HCT116 (cell line): ENCODE measurements at regions not wholly inside any gene's neighbourhood (a gene's known extent, or its start where the extent isn't known, plus 50 kb on each side); places are given as distances from the start of the nearest gene placed in this dataset.

ENCODE experiments used
- ATAC-seq: fragments of 200-7000 bp; cut with Tn5 transposase; 2 replicates; pipeline ENCODE4 v1.9.1; 2020; ENCODE audit warnings: mild to moderate bottlenecking, moderate library complexity
- BruUV-seq: library from RNA; stranded (reverse); fragments of 400-500 nt; replicated peaks from 2 replicates; lab custom pipeline; 2021; lab: Mats Ljungman, UMichigan
- CTCF ChIA-PET: fragments of 300-600 bp; sonication (Branson Sonifier 250); formaldehyde crosslinking; loops from one replicate; lab custom pipeline; 2021; ENCODE audit warnings: antibody characterized with exemption; lab: Charles Lee
- POLR2A ChIA-PET: fragments of 300-600, 350-600 bp; sonication (Branson Sonifier 250); formaldehyde crosslinking; loops from one replicate; lab custom pipeline; 2021; ENCODE audit warnings: antibody characterized with exemption; lab: Charles Lee
- RAD21 ChIA-PET, 2 experiments: fragments of 300-600 bp; sonication (Branson Sonifier 250); formaldehyde crosslinking; loops; one replicate each; lab custom pipeline; 2023; ENCODE audit warnings: low total read pairs in 2 of 2; ENCODE audit not compliant: uncharacterized antibody in 2 of 2, unreplicated experiment in 2 of 2, low non-redundant PET in 1 of 2; lab: Charles Lee
- DNase-seq: peaks from one replicate; pipeline ENCODE4 v3.0.0-alpha.2; 2010; ENCODE audit warnings: low read depth, low spot score
- H2AFZ ChIP-seq: fragments of 200-600 bp; shearing (Covaris generic), sonication (generic); 2 replicates; pipeline ENCODE4 v1.6.1; 2017; ENCODE audit warnings: low read depth, mixed run types, mixed read lengths, antibody characterized with exemption, low read length; ENCODE audit not compliant: poor library complexity, severe bottlenecking
- H3K27ac ChIP-seq: 2 replicates; pipeline ENCODE4 v1.5.1; 2012; ENCODE audit warnings: low read depth, low read length
- H3K27me3 ChIP-seq: fragments of 200-600 bp; sonication (generic); 2 replicates; pipeline ENCODE4 v1.6.1; 2016; ENCODE audit warnings: mixed run types, low read length, mixed read lengths; ENCODE audit not compliant: insufficient read depth
- H3K36me3 ChIP-seq, 2 experiments: fragments of 200-500 bp in 1 of 2; fragments of 200-600 bp in 1 of 2; sonication (Bioruptor generic) in 1 of 2; sonication (generic) in 1 of 2; 2 replicates each; pipeline versions ENCODE4 v1.5.1 to v1.6.1; 2014 to 2016; ENCODE audit warnings: low read length in 2 of 2, inconsistent platforms in 1 of 2, mixed read lengths in 1 of 2, mixed run types in 1 of 2; ENCODE audit not compliant: insufficient read depth in 2 of 2, control insufficient read depth in 1 of 2
- H3K4me1 ChIP-seq, 2 experiments: fragments of 200-600 bp in 1 of 2; sonication (generic) in 1 of 2; 2 replicates each; pipeline versions ENCODE4 v1.5.1 to v1.6.1; 2012 to 2017; ENCODE audit warnings: low read length in 2 of 2, inconsistent platforms in 1 of 2, mild to moderate bottlenecking in 1 of 2, mixed read lengths in 1 of 2, mixed run types in 1 of 2, moderate library complexity in 1 of 2; ENCODE audit not compliant: insufficient read depth in 2 of 2, control insufficient read depth in 1 of 2
- H3K4me2 ChIP-seq: fragments of 200-600 bp; sonication (generic); 2 replicates; pipeline ENCODE4 v1.6.1; 2017; ENCODE audit warnings: mixed run types, low read length, mixed read lengths
- H3K4me3 ChIP-seq, 2 experiments: fragments of 200-600 bp in 1 of 2; sonication (generic) in 1 of 2; replicated peaks in 1 of 2; 2 replicates each; pipeline ENCODE4 v1.5.1; 2011 to 2016; ENCODE audit warnings: low read length in 2 of 2, control low read depth in 1 of 2, low read depth in 1 of 2, mild to moderate bottlenecking in 1 of 2, mixed read lengths in 1 of 2, mixed run types in 1 of 2
- H3K79me2 ChIP-seq: fragments of 200-600 bp; sonication (generic); 2 replicates; pipeline ENCODE4 v1.6.1; 2017; ENCODE audit warnings: mild to moderate bottlenecking, mixed run types, low read length, moderate library complexity, mixed read lengths; ENCODE audit not compliant: insufficient read depth
- H3K9ac ChIP-seq: fragments of 200-600 bp; sonication (generic); 2 replicates; pipeline ENCODE4 v1.6.1; 2016; ENCODE audit warnings: low read length, mixed read lengths
- H3K9me2 ChIP-seq: fragments of 200-600 bp; sonication (generic), shearing (Covaris generic); 2 replicates; pipeline ENCODE4 v1.6.1; 2017; ENCODE audit warnings: mixed run types, mild to moderate bottlenecking, moderate library complexity; ENCODE audit not compliant: insufficient read depth
- H3K9me3 ChIP-seq, 2 experiments: fragments of 200-500 bp in 1 of 2; fragments of 200-600 bp in 1 of 2; sonication (Bioruptor generic) in 1 of 2; sonication (generic) in 1 of 2; 2 replicates each; pipeline ENCODE4 v1.6.1; 2014 to 2017; ENCODE audit warnings: low read length in 2 of 2, mixed read lengths in 2 of 2, inconsistent platforms in 1 of 2, low read depth in 1 of 2, mild to moderate bottlenecking in 1 of 2, mixed run types in 1 of 2, moderate library complexity in 1 of 2; ENCODE audit not compliant: control insufficient read depth in 1 of 2, insufficient read depth in 1 of 2
- H4K20me1 ChIP-seq: fragments of 200-600 bp; sonication (generic), shearing (Covaris generic); 2 replicates; pipeline ENCODE4 v1.6.1; 2017; ENCODE audit warnings: mixed run types, mild to moderate bottlenecking, moderate library complexity; ENCODE audit not compliant: insufficient read depth
- CBX3 ChIP-seq: IDR thresholded peaks from 2 replicates; pipeline ENCODE4 v1.6.1; 2012; ENCODE audit warnings: low read depth
- EGR1 ChIP-seq: IDR thresholded peaks from 2 replicates; pipeline ENCODE4 v1.6.1; 2012; ENCODE audit warnings: low read depth
- JUND ChIP-seq: IDR thresholded peaks from 2 replicates; pipeline ENCODE4 v1.6.1; 2012
- POLR2AphosphoS5 ChIP-seq: IDR thresholded peaks from 2 replicates; pipeline ENCODE4 v1.6.1; 2011; ENCODE audit warnings: mild to moderate bottlenecking, low read depth, low read length, moderate library complexity
- RAD21 ChIP-seq: IDR thresholded peaks from 2 replicates; pipeline ENCODE4 v1.6.1; 2012; ENCODE audit warnings: low read depth, mild to moderate bottlenecking
- REST ChIP-seq: IDR thresholded peaks from 2 replicates; pipeline ENCODE4 v1.6.1; 2012; ENCODE audit warnings: low read depth
- SIN3A ChIP-seq: IDR thresholded peaks from 2 replicates; pipeline ENCODE4 v1.6.1; 2012; ENCODE audit warnings: low read depth
- SRF ChIP-seq: IDR thresholded peaks from 2 replicates; pipeline ENCODE4 v1.6.1; 2012; ENCODE audit warnings: low read depth
- TCF7L2 ChIP-seq: IDR thresholded peaks from 2 replicates; pipeline ENCODE4 v1.7.0; 2011; ENCODE audit warnings: borderline replicate concordance, inconsistent platforms; ENCODE audit not compliant: insufficient read depth, insufficient read length; ENCODE audit errors: extremely low read depth
- ZNF274 ChIP-seq: fragments of 200-500 bp; sonication (Bioruptor generic); IDR thresholded peaks from 2 replicates; pipeline ENCODE4 v1.6.1; 2014; ENCODE audit warnings: mild to moderate bottlenecking, low read depth, low read length, inconsistent platforms
- intact Hi-C: fragments of 100-400 bp; cut with micrococcal nuclease; formaldehyde crosslinking; loops from 2 replicates; pipeline ENCODE4 v1.10.0; 2022
- TF ChIP-seq, protein P1 (sequence below), 3 experiments: fragments of 200-600 bp in 1 of 3; sonication (generic) in 1 of 3; IDR thresholded peaks in 2 of 3; conservative IDR thresholded peaks in 1 of 3; 2 replicates each; pipeline ENCODE4 v1.5.1; 2012 to 2017; ENCODE audit warnings: low read depth in 2 of 3, low read length in 2 of 3, antibody characterized with exemption in 1 of 3, borderline replicate concordance in 1 of 3, control low read depth in 1 of 3, mild to moderate bottlenecking in 1 of 3, mixed read lengths in 1 of 3, mixed run types in 1 of 3, moderate library complexity in 1 of 3; ENCODE audit not compliant: insufficient read depth in 1 of 3

DNA sequence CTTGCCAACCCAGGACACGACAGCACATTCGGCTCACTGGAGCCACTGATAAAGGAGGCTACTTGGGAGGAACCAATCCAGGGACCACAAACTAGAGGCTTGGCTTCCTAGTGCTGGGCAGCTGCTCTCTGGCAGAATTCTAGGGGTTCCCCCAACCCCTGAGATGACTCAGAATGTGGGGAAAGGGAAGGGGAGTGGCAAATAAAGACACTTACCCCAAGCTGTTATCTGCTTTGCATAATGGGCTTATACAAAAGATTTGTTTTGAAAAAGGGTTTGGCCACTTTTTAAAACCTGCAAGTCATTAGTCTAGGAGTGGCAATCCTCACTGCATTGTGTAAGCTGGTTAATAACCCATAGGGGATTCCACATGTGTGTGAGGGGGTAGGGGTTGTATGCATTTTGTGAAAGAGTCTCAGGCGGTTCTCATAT, 64.1 kb upstream of the LMO1 start:
- no peaks in the 10 kb centered on the region for H4K20me1 ChIP-seq
- no peak overlapping the region for H3K4me3 ChIP-seq
- no peaks in the 10 kb centered on the region for H3K36me3 ChIP-seq
- no peak overlapping the region for H3K4me2 ChIP-seq
- ATAC-seq (no peak), DNase-seq (no peak)
- no peaks in the 10 kb centered on the region for H3K9me3 ChIP-seq
- BruUV-seq = no TSS peak
- no peaks in the 10 kb centered on the region for H3K79me2 ChIP-seq
- ChIA-PET POLR2A (no interaction called here), CTCF (no interaction called here), RAD21 (no interaction called here)
- H3K27ac ChIP-seq = no peak overlapping the region
- peaks cover 6 to 12% of the 10 kb centered on the region in 2 experiments for H3K4me1 ChIP-seq
- H3K9ac ChIP-seq = no peak overlapping the region
- H2AFZ ChIP-seq = no peak overlapping the region
- TF ChIP-seq CBX3 = no peak
- no peak for TF ChIP-seq SIN3A
- TF ChIP-seq, protein P1, sequence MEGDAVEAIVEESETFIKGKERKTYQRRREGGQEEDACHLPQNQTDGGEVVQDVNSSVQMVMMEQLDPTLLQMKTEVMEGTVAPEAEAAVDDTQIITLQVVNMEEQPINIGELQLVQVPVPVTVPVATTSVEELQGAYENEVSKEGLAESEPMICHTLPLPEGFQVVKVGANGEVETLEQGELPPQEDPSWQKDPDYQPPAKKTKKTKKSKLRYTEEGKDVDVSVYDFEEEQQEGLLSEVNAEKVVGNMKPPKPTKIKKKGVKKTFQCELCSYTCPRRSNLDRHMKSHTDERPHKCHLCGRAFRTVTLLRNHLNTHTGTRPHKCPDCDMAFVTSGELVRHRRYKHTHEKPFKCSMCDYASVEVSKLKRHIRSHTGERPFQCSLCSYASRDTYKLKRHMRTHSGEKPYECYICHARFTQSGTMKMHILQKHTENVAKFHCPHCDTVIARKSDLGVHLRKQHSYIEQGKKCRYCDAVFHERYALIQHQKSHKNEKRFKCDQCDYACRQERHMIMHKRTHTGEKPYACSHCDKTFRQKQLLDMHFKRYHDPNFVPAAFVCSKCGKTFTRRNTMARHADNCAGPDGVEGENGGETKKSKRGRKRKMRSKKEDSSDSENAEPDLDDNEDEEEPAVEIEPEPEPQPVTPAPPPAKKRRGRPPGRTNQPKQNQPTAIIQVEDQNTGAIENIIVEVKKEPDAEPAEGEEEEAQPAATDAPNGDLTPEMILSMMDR (IDR thresholded peaks at IDR 0.05 in 2 of 3, conservative IDR thresholded peaks at IDR 0.05 in 1 of 3; ENCODE audit: borderline replicate concordance in 1 of 3, insufficient read depth in 1 of 3, low read depth in 2 of 3, low read length in 2 of 3) = no peak
- no peak for TF ChIP-seq TCF7L2
- TF ChIP-seq REST = no peak
- TF ChIP-seq RAD21 = no peak
- no peak for TF ChIP-seq ZNF274
- TF ChIP-seq EGR1 = no peak
- TF ChIP-seq SRF = no peak
- no peak for TF ChIP-seq JUND
- TF ChIP-seq POLR2AphosphoS5 = no peak
- no peaks in the 10 kb centered on the region for H3K27me3 ChIP-seq
- intact Hi-C loops = loop anchor here (2.0 kb wide), 1 partner anchor 239 kb away; no protein-coding TSS in a partner anchor
- H3K9me2 ChIP-seq = no peaks in the 10 kb centered on the region
